T-helper 1 cell treated with Interleukin-12 subunit alpha and Interleukin-12 subunit beta and Interleukin-4 antibody, amounts not matched to agents 30 μg/mL and 1 μg/mL, for 36 hours (primary cell): ENCODE measurements at regions not wholly inside any gene's neighbourhood (a gene's known extent, or its start where the extent isn't known, plus 50 kb on each side); places are given as distances from the start of the nearest gene placed in this dataset.
"Not testable (repeated sequence)": the region's sequence is repeated elsewhere in the genome, so short reads cannot be mapped to it uniquely, and the experiment has no call there.

ENCODE experiments used
- H3K27ac Mint-ChIP-seq: one replicate; pipeline ENCODE4 v1.8.0; 2021; ENCODE audit warnings: mild to moderate bottlenecking, mixed read lengths
- H3K27me3 Mint-ChIP-seq: one replicate; pipeline ENCODE4 v1.8.0; 2021; ENCODE audit warnings: low read depth, mixed read lengths
- H3K36me3 Mint-ChIP-seq: one replicate; pipeline ENCODE4 v1.8.0; 2021; ENCODE audit warnings: low read depth, mixed read lengths
- H3K4me1 Mint-ChIP-seq: one replicate; pipeline ENCODE4 v1.8.0; 2021; ENCODE audit warnings: low read depth, mixed read lengths
- H3K4me3 Mint-ChIP-seq: one replicate; pipeline ENCODE4 v1.8.0; 2021; ENCODE audit warnings: mild to moderate bottlenecking, moderate library complexity, mixed read lengths
- H3K9me3 Mint-ChIP-seq: one replicate; pipeline ENCODE4 v1.8.0; 2021; ENCODE audit warnings: mixed read lengths

DNA sequence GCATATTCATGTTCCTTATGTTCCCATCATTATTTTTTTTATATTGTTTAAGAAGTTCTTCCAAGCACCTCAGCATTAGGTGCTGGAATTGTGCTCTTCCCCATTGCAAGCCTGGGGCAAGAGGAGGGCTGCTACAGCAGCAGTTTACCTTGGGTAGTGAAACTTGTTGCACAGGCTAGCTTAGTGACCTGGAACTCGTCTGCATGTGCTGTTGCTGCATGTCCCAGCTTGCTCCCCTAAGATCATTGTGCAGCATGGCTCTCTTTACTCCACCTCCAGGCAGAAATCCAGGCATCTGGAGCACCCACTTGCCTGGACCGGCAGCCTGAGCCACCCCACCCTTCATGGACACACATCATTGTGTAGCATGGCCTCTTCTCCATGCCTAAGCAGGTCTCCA lies 776.0 kb downstream of the GLUD2 start:
- Mint-ChIP-seq H3K9me3 (no peaks in the 10 kb centered on the region), H3K27ac (no peak overlapping the region), H3K4me3 (no peak overlapping the region), H3K27me3 (no peaks in the 10 kb centered on the region), H3K36me3 (no peaks in the 10 kb centered on the region), H3K4me1 (no peaks in the 10 kb centered on the region)

GRCh38 chrX:121831601-121832000 lies 784.2 kb downstream of the GLUD2 start:
- no peaks in the 10 kb centered on the region for H3K4me1 Mint-ChIP-seq
- no peak overlapping the region for H3K27ac Mint-ChIP-seq
- no peak overlapping the region for H3K4me3 Mint-ChIP-seq
- no peaks in the 10 kb centered on the region for H3K36me3 Mint-ChIP-seq
- no peaks in the 10 kb centered on the region for H3K27me3 Mint-ChIP-seq
- H3K9me3 Mint-ChIP-seq, result no peaks in the 10 kb centered on the region

GRCh38 chrX:121832446-121832845 lies 785.0 kb downstream of the GLUD2 start:
- Mint-ChIP-seq H3K4me1 (no peaks in the 10 kb centered on the region), H3K27ac (no peak overlapping the region), H3K9me3 (no peaks in the 10 kb centered on the region), H3K36me3 (no peaks in the 10 kb centered on the region), H3K4me3 (no peak overlapping the region), H3K27me3 (no peaks in the 10 kb centered on the region)

GRCh38 chrX:121836000-121836399 lies 788.6 kb downstream of the GLUD2 start:
- H3K27me3 Mint-ChIP-seq, result no peaks in the 10 kb centered on the region
- no peaks in the 10 kb centered on the region for H3K36me3 Mint-ChIP-seq
- H3K4me1 Mint-ChIP-seq, result no peaks in the 10 kb centered on the region
- no peak overlapping the region for H3K4me3 Mint-ChIP-seq
- no peak overlapping the region for H3K27ac Mint-ChIP-seq
- no peaks in the 10 kb centered on the region for H3K9me3 Mint-ChIP-seq

GRCh38 chrX:121851033-121851432 lies 803.6 kb downstream of the GLUD2 start:
- no peak overlapping the region for H3K27ac Mint-ChIP-seq
- no peak overlapping the region for H3K4me3 Mint-ChIP-seq
- no peaks in the 10 kb centered on the region for H3K27me3 Mint-ChIP-seq
- H3K4me1 Mint-ChIP-seq, result no peaks in the 10 kb centered on the region
- H3K36me3 Mint-ChIP-seq, result no peaks in the 10 kb centered on the region
- no peaks in the 10 kb centered on the region for H3K9me3 Mint-ChIP-seq

GRCh38 chrX:121853762-121854613 lies 806.6 kb downstream of the GLUD2 start:
- no peaks in the 10 kb centered on the region for H3K27me3 Mint-ChIP-seq
- H3K27ac Mint-ChIP-seq, result no peak overlapping the region
- H3K4me3 Mint-ChIP-seq, result no peak overlapping the region
- H3K4me1 Mint-ChIP-seq, result no peaks in the 10 kb centered on the region
- H3K9me3 Mint-ChIP-seq, result peaks cover 3% of the 10 kb centered on the region
- H3K36me3 Mint-ChIP-seq, result no peaks in the 10 kb centered on the region

DNA sequence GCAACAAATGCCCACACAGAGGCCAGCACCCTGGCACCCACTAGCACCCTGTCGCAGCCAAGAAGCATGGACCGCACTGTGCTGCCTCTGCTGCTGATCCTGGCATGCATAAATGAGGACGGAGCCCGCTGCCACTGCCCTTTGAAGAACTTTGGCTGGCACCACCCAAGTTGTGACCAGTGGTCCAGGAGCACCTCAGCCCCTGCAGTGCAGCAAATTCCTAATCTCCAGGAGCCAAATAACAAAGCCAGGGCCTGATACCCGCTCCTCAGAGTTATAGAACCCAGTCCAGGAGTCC lies 807.2 kb downstream of the GLUD2 start:
- no peak overlapping the region for H3K4me3 Mint-ChIP-seq

GRCh38 chrX:121858867-121859647 lies 811.6 kb downstream of the GLUD2 start:
- peaks cover 3% of the 10 kb centered on the region for H3K9me3 Mint-ChIP-seq
- no peak overlapping the region for H3K27ac Mint-ChIP-seq
- H3K27me3 Mint-ChIP-seq, result no peaks in the 10 kb centered on the region
- no peaks in the 10 kb centered on the region for H3K36me3 Mint-ChIP-seq
- H3K4me1 Mint-ChIP-seq, result no peaks in the 10 kb centered on the region
- H3K4me3 Mint-ChIP-seq, result no peak overlapping the region

More for the DNA sequence above, 807.2 kb downstream of the GLUD2 start:
- no peaks in the 10 kb centered on the region for H3K36me3 Mint-ChIP-seq
- H3K4me1 Mint-ChIP-seq, result no peaks in the 10 kb centered on the region
- H3K27ac Mint-ChIP-seq, result no peak overlapping the region
- H3K9me3 Mint-ChIP-seq, result peaks cover 3% of the 10 kb centered on the region
- H3K27me3 Mint-ChIP-seq, result no peaks in the 10 kb centered on the region

DNA sequence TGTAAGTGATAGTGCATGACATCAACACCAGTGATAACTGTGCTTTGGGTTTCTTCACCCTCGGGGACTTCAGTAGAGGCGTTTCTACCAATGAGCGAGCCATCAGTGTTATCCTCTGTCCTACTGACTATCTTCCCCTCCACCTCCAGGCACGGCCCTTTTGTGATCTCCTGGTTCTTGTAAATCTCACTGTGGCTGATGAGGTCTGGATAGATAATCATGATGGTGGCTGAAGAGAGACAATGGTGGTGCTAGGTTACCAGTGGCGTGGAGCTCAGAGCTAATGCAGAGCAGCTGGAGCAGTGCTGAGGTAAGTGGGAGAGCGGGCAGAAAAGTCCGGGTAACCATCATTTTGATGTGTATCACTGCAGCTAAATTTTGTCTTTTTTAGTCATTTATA lies 816.6 kb downstream of the GLUD2 start:
- Mint-ChIP-seq H3K4me1 (no peaks in the 10 kb centered on the region), H3K36me3 (no peaks in the 10 kb centered on the region), H3K9me3 (no peaks in the 10 kb centered on the region), H3K27me3 (no peaks in the 10 kb centered on the region), H3K27ac (no peak overlapping the region), H3K4me3 (no peak overlapping the region)

GRCh38 chrX:121864561-121864960 lies 817.2 kb downstream of the GLUD2 start:
- no peaks in the 10 kb centered on the region for H3K27me3 Mint-ChIP-seq
- H3K4me3 Mint-ChIP-seq, result no peak overlapping the region
- no peaks in the 10 kb centered on the region for H3K4me1 Mint-ChIP-seq
- H3K36me3 Mint-ChIP-seq, result no peaks in the 10 kb centered on the region
- no peak overlapping the region for H3K27ac Mint-ChIP-seq
- H3K9me3 Mint-ChIP-seq, result no peaks in the 10 kb centered on the region

DNA sequence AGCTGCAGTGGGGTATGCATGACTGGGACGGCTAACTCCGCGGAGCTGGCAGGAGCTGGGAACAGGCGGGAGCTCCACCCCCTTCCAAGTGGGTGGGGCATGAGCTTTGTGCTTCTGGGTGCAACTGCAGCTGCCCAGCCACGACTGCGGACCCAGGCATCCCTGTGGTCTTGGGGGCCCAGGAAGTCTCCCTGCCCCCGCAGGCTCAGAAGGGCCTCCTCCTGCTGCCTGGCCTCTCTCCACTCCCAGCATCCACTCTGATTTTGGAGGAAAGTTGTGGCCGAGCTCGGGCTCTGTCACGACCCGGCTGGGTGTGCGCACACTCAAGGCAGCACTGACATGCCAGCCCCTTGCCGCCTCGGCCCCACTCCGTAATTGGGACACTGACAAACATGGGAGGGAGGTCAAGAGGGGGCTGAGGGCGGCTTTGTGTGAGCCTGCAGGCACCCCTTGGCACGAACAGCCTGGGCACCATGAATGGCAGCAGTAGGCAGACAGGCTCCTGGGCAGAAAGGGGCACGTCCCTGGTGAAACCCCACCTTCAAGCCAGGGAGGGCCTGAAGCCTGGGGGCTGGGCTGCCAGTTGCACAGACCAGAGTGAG lies 822.6 kb downstream of the GLUD2 start:
- Mint-ChIP-seq H3K9me3 (no peaks in the 10 kb centered on the region), H3K4me1 (no peaks in the 10 kb centered on the region), H3K27me3 (no peaks in the 10 kb centered on the region), H3K36me3 (no peaks in the 10 kb centered on the region), H3K4me3 (no peak overlapping the region), H3K27ac (no peak overlapping the region)

DNA sequence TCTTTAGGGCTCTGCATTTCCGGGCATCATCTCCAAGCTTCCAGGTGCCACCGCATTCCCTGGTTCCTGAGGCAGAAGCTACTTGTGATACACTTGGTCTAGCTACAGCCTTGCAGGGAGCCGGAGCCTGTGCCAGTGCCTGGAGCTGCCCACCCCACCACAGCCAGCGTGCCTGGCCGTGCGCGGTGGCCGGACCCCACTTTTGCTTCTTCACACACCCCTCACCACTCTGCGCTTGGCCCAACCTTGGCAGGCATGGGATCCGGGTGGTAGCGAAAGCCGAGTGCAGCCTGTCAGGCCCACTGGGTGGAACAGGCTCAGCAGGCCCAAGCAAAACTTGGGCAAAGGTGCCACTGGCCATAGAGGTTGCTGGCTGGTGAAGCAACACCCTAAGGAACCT lies 823.7 kb downstream of the GLUD2 start:
- Mint-ChIP-seq H3K4me1 (no peaks in the 10 kb centered on the region), H3K9me3 (no peaks in the 10 kb centered on the region)

GRCh38 chrX:121876305-121876704 lies 828.9 kb downstream of the GLUD2 start:
- no peaks in the 10 kb centered on the region for H3K9me3 Mint-ChIP-seq
- H3K27ac Mint-ChIP-seq, result no peak overlapping the region
- no peaks in the 10 kb centered on the region for H3K4me1 Mint-ChIP-seq
- no peaks in the 10 kb centered on the region for H3K27me3 Mint-ChIP-seq
- no peaks in the 10 kb centered on the region for H3K36me3 Mint-ChIP-seq
- H3K4me3 Mint-ChIP-seq, result no peak overlapping the region

More for the DNA sequence above, 823.7 kb downstream of the GLUD2 start:
- Mint-ChIP-seq H3K27me3 (no peaks in the 10 kb centered on the region), H3K36me3 (no peaks in the 10 kb centered on the region), H3K4me3 (no peak overlapping the region), H3K27ac (no peak overlapping the region)

DNA sequence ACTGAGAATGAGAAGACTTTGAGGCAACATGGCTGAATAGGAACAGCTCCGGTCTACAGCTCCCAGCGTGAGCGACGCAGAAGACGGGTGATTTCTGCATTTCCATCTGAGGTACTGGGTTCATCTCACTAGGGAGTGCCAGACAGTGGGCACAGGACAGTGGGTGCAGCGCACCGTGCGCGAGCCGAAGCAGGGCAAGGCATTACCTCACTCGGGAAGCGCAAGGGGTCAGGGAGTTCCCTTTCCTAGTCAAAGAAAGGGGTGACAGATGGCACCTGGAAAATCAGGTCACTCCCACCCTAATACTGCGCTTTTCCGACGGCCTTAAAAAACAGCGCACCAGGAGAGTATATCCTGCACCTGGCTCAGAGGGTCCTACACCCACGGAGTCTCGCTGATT lies 829.9 kb downstream of the GLUD2 start:
- not testable (repeated sequence) for H3K9me3 Mint-ChIP-seq, H3K27me3 Mint-ChIP-seq, H3K27ac Mint-ChIP-seq, H3K36me3 Mint-ChIP-seq, H3K4me3 Mint-ChIP-seq, H3K4me1 Mint-ChIP-seq

- H3K9me3 Mint-ChIP-seq, result no peaks in the 10 kb centered on the region
- H3K27me3 Mint-ChIP-seq, result no peaks in the 10 kb centered on the region
- H3K36me3 Mint-ChIP-seq, result no peaks in the 10 kb centered on the region
- H3K4me1 Mint-ChIP-seq, result no peaks in the 10 kb centered on the region
- no peak overlapping the region for H3K4me3 Mint-ChIP-seq
- H3K27ac Mint-ChIP-seq, result no peak overlapping the region
Observed at GRCh38 chrX:121886557-121886956, 839.1 kb downstream of the GLUD2 start.
